OCI-LY1 (cell line): ENCODE measurements at regions not wholly inside any gene's neighbourhood (a gene's known extent, or its start where the extent isn't known, plus 50 kb on each side); places are given as distances from the start of the nearest gene placed in this dataset.

Experiments
- H2AFZ ChIP-seq: fragments of 200-600 bp; sonication (generic), shearing (Covaris generic); 2 replicates; pipeline ENCODE4 v1.6.0; 2014; ENCODE audit warnings: antibody characterized with exemption, mild to moderate bottlenecking, low read length
- H3F3A ChIP-seq: fragments of 200-600 bp; sonication (generic), shearing (Covaris generic); 2 replicates; pipeline ENCODE4 v1.6.0; 2014; ENCODE audit warnings: mild to moderate bottlenecking, antibody characterized with exemption, low read length, moderate library complexity; ENCODE audit not compliant: insufficient read depth
- H3K27ac ChIP-seq: fragments of 200-600 bp; sonication (generic); 2 replicates; pipeline ENCODE4 v1.5.1; 2014; ENCODE audit warnings: low read length, mixed run types, mild to moderate bottlenecking, low read depth; ENCODE audit not compliant: poor library complexity, severe bottlenecking
- H3K27me3 ChIP-seq: fragments of 200-600 bp; sonication (generic); 2 replicates; pipeline ENCODE4 v1.6.0; 2014; ENCODE audit warnings: antibody characterized with exemption, mild to moderate bottlenecking, low read length, moderate library complexity; ENCODE audit not compliant: insufficient read depth
- H3K36me3 ChIP-seq: fragments of 200-600 bp; sonication (generic); 2 replicates; pipeline ENCODE4 v1.6.1; 2014; ENCODE audit warnings: mild to moderate bottlenecking, antibody characterized with exemption, low read length, moderate library complexity, mixed read lengths; ENCODE audit not compliant: insufficient read depth
- H3K4me1 ChIP-seq: fragments of 200-600 bp; sonication (generic); 2 replicates; pipeline ENCODE4 v1.5.1; 2014; ENCODE audit warnings: mild to moderate bottlenecking, low read length, moderate library complexity; ENCODE audit not compliant: insufficient read depth, severe bottlenecking
- H3K4me2 ChIP-seq: fragments of 200-600 bp; sonication (generic), shearing (Covaris generic); 2 replicates; pipeline ENCODE4 v1.6.1; 2014; ENCODE audit warnings: low read length
- H3K4me3 ChIP-seq: fragments of 200-600 bp; sonication (generic); 2 replicates; pipeline ENCODE4 v1.5.1; 2014; ENCODE audit warnings: low read length, low read depth, mild to moderate bottlenecking, mixed read lengths; ENCODE audit not compliant: poor library complexity, severe bottlenecking
- H3K79me2 ChIP-seq: fragments of 200-600 bp; shearing (Covaris generic); 2 replicates; pipeline ENCODE4 v1.6.1; 2016; ENCODE audit warnings: mixed run types, low read length, mixed read lengths; ENCODE audit not compliant: insufficient read depth
- H3K9ac ChIP-seq: fragments of 200-600 bp; sonication (generic), shearing (Covaris generic); 2 replicates; pipeline ENCODE4 v1.6.1; 2014; ENCODE audit warnings: mild to moderate bottlenecking, low read length, mixed read lengths
- H3K9me2 ChIP-seq: fragments of 200-600 bp; sonication (generic), shearing (Covaris generic); 2 replicates; pipeline ENCODE4 v1.6.1; 2014; ENCODE audit warnings: low read depth, mild to moderate bottlenecking, low read length, mixed read lengths
- H3K9me3 ChIP-seq: fragments of 200-600 bp; shearing (Covaris generic); 2 replicates; pipeline ENCODE4 v1.6.1; 2014; ENCODE audit warnings: low read length, mixed read lengths
- H4K20me1 ChIP-seq: fragments of 200-600 bp; sonication (generic), shearing (Covaris generic); 2 replicates; pipeline ENCODE4 v1.6.0; 2016; ENCODE audit warnings: mild to moderate bottlenecking, low read length; ENCODE audit not compliant: insufficient read depth
- EZH2 ChIP-seq: fragments of 200-600 bp; sonication (generic), shearing (Covaris generic); IDR thresholded peaks from 2 replicates; pipeline ENCODE4 v1.8.0; 2017; ENCODE audit warnings: borderline replicate concordance, mixed run types, mild to moderate bottlenecking, antibody characterized with exemption, low read length, moderate library complexity, mixed read lengths
- TF ChIP-seq, protein P1 (sequence below): fragments of 200-600 bp; sonication (generic), shearing (Covaris generic); IDR thresholded peaks from 2 replicates; pipeline ENCODE4 v1.5.1; 2017; ENCODE audit warnings: mild to moderate bottlenecking, antibody characterized with exemption, low read length, moderate library complexity, mixed read lengths

GRCh38 chr2:71894261-71894660 lies 253.4 kb downstream of the CYP26B1 start:
- H3K36me3 ChIP-seq: no peaks in the 10 kb centered on the region
- no peak overlapping the region for H2AFZ ChIP-seq
- 0 out of 2 replicates have a peak, but pooled peaks cover 4% of the 10 kb centered on the region for H3K27me3 ChIP-seq
- TF ChIP-seq EZH2: no peak
- TF ChIP-seq, protein P1, sequence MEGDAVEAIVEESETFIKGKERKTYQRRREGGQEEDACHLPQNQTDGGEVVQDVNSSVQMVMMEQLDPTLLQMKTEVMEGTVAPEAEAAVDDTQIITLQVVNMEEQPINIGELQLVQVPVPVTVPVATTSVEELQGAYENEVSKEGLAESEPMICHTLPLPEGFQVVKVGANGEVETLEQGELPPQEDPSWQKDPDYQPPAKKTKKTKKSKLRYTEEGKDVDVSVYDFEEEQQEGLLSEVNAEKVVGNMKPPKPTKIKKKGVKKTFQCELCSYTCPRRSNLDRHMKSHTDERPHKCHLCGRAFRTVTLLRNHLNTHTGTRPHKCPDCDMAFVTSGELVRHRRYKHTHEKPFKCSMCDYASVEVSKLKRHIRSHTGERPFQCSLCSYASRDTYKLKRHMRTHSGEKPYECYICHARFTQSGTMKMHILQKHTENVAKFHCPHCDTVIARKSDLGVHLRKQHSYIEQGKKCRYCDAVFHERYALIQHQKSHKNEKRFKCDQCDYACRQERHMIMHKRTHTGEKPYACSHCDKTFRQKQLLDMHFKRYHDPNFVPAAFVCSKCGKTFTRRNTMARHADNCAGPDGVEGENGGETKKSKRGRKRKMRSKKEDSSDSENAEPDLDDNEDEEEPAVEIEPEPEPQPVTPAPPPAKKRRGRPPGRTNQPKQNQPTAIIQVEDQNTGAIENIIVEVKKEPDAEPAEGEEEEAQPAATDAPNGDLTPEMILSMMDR: no peak
- no peak overlapping the region for H3K27ac ChIP-seq
- H3F3A ChIP-seq: no peaks in the 10 kb centered on the region
- no peak overlapping the region for H3K4me3 ChIP-seq
- H3K4me1 ChIP-seq: no peaks in the 10 kb centered on the region
- no peak overlapping the region for H3K4me2 ChIP-seq
- H4K20me1 ChIP-seq: no peaks in the 10 kb centered on the region
- H3K9me3 ChIP-seq: no peaks in the 10 kb centered on the region
- H3K9ac ChIP-seq: no peak overlapping the region
- H3K9me2 ChIP-seq: no peaks in the 10 kb centered on the region
- no peaks in the 10 kb centered on the region for H3K79me2 ChIP-seq

GRCh38 chr2:71893646-71894045 lies 254.0 kb downstream of the CYP26B1 start:
- H3K27ac ChIP-seq: no peak overlapping the region
- 0 out of 2 replicates have a peak, but pooled peaks cover 4% of the 10 kb centered on the region for H3K27me3 ChIP-seq
- TF ChIP-seq EZH2: no peak
- TF ChIP-seq, protein P1: no peak
- H3K4me1 ChIP-seq: no peaks in the 10 kb centered on the region
- no peak overlapping the region for H3K4me3 ChIP-seq
- no peak overlapping the region for H2AFZ ChIP-seq
- no peaks in the 10 kb centered on the region for H3K79me2 ChIP-seq
- H3K4me2 ChIP-seq: no peak overlapping the region
- no peaks in the 10 kb centered on the region for H4K20me1 ChIP-seq
- no peaks in the 10 kb centered on the region for H3K9me3 ChIP-seq
- no peaks in the 10 kb centered on the region for H3K36me3 ChIP-seq
- no peaks in the 10 kb centered on the region for H3K9me2 ChIP-seq
- no peaks in the 10 kb centered on the region for H3F3A ChIP-seq
- H3K9ac ChIP-seq: no peak overlapping the region

GRCh38 chr2:71892896-71893295 lies 254.8 kb downstream of the CYP26B1 start:
- Histone ChIP-seq H3K4me2 (no peak overlapping the region), H3K4me3 (no peak overlapping the region), H3K36me3 (no peaks in the 10 kb centered on the region), H3K27ac (no peak overlapping the region), H3F3A (no peaks in the 10 kb centered on the region), H3K9ac (no peak overlapping the region), H2AFZ (no peak overlapping the region), H3K9me2 (no peaks in the 10 kb centered on the region), H4K20me1 (no peaks in the 10 kb centered on the region), H3K9me3 (no peaks in the 10 kb centered on the region), H3K4me1 (no peaks in the 10 kb centered on the region), H3K27me3 (0 out of 2 replicates have a peak, but pooled peaks cover 4% of the 10 kb centered on the region), H3K79me2 (no peaks in the 10 kb centered on the region)
- no peak for TF ChIP-seq EZH2
- TF ChIP-seq, protein P1: no peak
